Activated naive CD4-positive, alpha-beta T cell treated with anti-CD3 and anti-CD28 coated beads, Interleukin-2, amount 50 U/mL, for 72 hours (primary cell): ENCODE measurements at regions not wholly inside any gene's neighbourhood (a gene's known extent, or its start where the extent isn't known, plus 50 kb on each side); places are given as distances from the start of the nearest gene placed in this dataset.
"Not testable (repeated sequence)": the region's sequence is repeated elsewhere in the genome, so short reads cannot be mapped to it uniquely, and the experiment has no call there.

Source experiments
- ATAC-seq, 2 donors: fragments of 150-1000 bp; cut with Tn5 transposase; 2 replicates each; pipeline ENCODE4 v1.10.0; 2021; ENCODE audit warnings: mild to moderate bottlenecking in 2 of 2, moderate library complexity in 2 of 2
- DNase-seq, 2 donors: peaks; one replicate each; pipeline ENCODE4 v3.0.0; 2021 to 2022; ENCODE audit warnings: low spot score in 2 of 2
- H3K27ac Mint-ChIP-seq, 2 donors: one replicate each; pipeline ENCODE4 v1.8.0; 2022; ENCODE audit warnings: mild to moderate bottlenecking in 2 of 2, mixed read lengths in 2 of 2
- H3K36me3 Mint-ChIP-seq, 2 donors: one replicate each; pipeline ENCODE4 v1.8.0; 2022; ENCODE audit warnings: mixed read lengths in 2 of 2
- H3K9me3 Mint-ChIP-seq, 2 donors: one replicate each; pipeline ENCODE4 v1.8.0; 2022; ENCODE audit warnings: mixed read lengths in 2 of 2

- H3K36me3 Mint-ChIP-seq, DNase-seq, ATAC-seq, H3K9me3 Mint-ChIP-seq, H3K27ac Mint-ChIP-seq: not testable (repeated sequence)
Observed at GRCh38 chr10:22467393-22467792, 122.1 kb downstream of the SPAG6 start.

DNA sequence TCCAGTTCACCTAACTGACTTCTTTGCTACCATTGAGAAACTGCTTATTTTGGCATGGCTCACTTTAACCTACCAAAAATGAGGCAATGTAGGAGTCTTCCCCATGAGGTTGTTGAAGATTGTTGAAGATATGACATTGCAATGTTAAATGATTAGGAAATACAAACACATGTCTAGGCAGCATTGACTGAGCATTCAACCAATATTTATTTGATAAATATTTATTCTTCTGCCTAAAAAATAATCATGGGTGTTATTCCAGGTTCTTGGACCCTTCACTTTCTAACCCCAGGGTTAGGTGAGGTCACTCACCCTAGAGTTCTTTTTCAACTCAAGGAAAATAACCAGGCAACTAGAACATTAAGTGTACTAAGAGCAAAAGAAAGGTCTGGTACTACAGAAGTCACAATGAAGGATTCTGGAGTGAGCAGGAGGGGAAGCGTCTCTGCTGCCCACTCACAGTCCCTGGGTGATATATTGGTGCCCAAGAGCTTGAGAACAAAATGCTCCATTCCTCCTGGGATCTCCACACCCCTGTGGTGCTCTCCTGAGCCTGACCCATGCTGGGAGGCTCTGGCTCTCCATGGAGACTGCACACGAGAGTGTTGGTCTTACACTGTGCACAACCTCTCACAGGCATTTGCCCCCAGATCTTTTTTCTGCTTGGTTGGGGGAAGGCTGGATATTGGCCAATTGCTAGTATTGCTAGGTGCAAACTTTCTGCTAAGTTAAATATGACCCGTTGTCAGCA is 123.4 kb downstream of the SPAG6 start:
- ATAC-seq (no peak), DNase-seq (no peak)
- Mint-ChIP-seq H3K27ac (no peak overlapping the region), H3K9me3 (no peaks in the 10 kb centered on the region), H3K36me3 (no peaks in the 10 kb centered on the region)

DNA sequence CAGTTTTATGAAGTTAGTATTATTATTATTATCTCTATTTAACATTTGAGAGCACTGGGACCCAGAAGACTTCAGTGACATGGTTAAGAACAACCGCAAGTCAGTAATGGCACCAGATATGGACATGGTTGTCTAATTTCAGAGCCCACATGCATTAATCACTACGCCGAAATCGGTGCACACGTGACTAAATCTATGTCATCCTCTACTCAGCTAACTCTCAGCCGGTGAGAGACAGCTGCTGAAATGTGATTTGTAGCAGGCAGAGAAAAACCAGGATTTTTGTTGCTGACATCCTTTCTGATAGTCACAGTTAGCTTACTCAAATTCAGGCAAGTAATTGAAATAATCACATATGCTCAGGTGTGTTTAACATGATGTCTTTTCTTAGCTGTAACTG is 127.7 kb downstream of the SPAG6 start:
- Mint-ChIP-seq H3K36me3 (peaks cover 5 to 7% of the 10 kb centered on the region in 2 donors), H3K27ac (no peak overlapping the region), H3K9me3 (no peaks in the 10 kb centered on the region)
- ATAC-seq, result no peak
- no peak for DNase-seq

- H3K9me3 Mint-ChIP-seq, result no peaks in the 10 kb centered on the region
- peaks cover 5 to 7% of the 10 kb centered on the region in 2 donors for H3K36me3 Mint-ChIP-seq
- ATAC-seq (no peak), DNase-seq (no peak)
- no peak overlapping the region for H3K27ac Mint-ChIP-seq
Observed at GRCh38 chr10:22473459-22473858, 128.2 kb downstream of the SPAG6 start.

DNA sequence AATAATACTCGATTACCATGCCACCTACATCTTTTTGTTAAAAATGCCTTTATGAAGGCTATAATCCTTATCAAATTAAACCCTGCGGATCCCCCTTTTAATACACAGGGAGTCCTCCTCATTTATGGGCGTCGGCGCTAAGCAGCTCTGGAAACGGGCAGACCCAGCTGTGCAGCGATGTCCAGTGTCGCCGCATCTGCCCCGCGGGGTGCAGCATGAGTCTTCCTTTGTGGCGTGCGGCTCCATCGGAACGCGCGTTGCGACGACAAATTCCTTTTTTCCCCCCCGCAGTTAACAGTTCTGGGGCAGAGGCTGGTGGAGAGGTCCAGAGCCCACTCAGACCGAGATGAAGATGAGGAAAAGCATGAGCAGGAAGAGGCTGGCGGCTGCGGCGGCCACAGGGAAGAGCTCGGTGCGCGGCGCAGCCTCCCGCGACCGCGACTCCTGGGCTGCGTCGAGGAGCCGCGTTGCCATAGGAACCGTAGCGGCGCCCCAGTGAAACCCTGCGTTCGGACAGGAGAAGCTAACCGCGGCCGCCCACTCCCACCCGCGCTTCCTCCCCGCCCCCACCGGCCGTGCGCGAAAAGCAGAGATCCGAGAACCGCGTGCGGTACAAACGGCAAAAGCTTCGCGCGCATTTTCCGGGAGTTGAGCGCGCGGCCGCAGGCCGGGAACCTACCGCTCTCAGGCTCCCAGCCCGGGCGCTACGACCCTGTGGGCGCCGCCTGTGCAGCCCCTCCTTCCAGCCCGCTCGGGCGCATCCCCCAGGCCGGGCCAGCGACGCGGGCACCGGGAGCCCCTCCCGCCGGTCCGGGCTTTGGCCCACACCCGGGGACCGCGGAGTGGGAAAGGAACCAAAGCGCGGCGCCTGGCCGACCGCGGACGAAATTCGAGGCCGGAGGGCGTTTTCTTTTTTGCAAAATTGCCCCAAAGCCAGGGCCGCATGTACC is 130.6 kb downstream of the SPAG6 start:
- ATAC-seq (peak; percentile 69), DNase-seq (peak in 1 of 2 donors; percentile 35)
- Mint-ChIP-seq H3K9me3 (no peaks in the 10 kb centered on the region), H3K36me3 (peaks cover 5 to 7% of the 10 kb centered on the region in 2 donors), H3K27ac (peak overlapping the region in 1 of 2 donors; percentile 84)

DNA sequence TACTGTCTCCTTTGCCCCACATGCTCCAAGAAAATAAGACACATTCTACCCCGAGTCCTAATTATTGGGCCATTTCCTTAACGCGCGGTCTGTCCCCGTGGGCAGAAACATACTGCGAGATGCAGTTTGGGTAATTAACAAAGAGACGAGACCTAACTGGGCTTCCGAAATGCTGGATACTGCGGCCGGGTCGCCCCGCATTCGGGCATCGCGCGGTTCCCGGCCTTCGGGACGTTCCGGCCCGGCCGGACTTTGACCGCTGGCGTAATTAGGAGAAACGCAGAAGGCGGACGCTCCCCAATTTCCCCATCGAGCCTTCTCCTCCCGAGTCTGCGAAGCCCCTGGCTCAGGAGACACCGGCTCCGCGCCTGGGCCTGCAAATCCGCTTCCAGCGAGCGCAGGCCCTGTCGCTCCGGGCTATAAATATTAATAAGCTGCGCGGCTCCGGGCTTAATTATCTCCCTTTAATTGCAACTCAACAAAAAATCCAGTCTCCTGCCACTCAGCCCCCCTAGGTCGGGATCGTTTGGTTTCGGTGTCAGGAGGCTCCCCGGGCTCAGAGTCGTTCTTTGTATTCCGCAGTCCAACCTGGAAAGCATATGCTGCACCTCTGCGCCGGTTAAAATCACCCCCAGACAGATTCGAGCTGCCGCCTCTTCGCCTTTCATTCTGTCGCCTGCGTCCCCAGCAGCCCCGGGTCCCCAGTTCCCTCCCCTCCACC is 131.5 kb downstream of the SPAG6 start:
- H3K36me3 Mint-ChIP-seq, result peaks cover 5 to 7% of the 10 kb centered on the region in 2 donors
- H3K9me3 Mint-ChIP-seq, result no peaks in the 10 kb centered on the region
- H3K27ac Mint-ChIP-seq, result no peak overlapping the region
- ATAC-seq (no peak), DNase-seq (no peak)

DNA sequence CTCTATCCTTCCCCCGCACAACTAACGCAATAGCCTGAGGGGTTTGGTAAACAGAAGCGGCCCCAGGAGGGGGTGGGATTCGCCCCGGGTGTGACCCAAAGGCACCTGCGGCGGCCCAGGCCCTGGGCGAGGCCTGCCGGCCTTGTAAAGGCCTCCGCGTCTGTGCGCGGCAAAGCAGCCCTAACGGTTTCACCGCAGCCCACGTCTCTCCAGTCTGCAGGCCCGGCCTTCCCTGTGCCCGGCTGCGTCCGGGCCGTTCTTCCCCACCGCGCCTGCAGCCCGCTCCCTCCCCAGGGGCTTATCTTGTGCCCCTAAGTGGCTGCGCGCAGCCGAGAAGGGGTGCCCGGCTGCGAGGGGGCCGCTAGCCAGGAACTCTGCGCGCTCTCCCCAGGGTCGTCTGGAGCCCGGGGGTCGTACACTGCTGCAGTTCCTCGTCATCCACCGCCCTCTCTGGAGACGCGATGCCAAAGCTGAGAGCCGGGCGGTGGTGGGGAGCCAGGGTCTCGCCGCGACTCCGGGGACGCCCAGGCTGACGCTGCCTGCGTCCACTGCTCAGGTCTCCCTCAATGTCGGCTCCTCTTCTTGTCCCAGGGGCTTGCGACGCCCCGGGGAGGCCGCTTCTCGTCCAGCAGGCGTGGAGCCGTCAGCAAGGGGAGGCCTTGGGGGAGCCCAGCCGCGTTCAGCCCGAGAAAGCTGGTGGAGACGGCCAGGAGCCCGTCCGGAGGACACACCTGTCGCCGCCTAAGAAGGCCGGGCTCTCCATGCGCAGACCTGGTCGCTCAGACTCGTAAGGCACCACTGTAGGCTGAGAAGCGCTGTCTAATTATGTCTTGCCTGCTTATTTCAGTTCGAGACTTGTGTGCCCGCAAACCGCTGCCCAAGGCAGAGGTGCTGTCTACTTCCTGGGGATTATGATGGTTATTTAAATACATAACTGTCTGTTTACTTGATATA is 132.3 kb downstream of the SPAG6 start:
- no peak for DNase-seq
- Mint-ChIP-seq H3K27ac (no peak overlapping the region), H3K36me3 (peaks cover 5 to 7% of the 10 kb centered on the region in 2 donors), H3K9me3 (no peaks in the 10 kb centered on the region)
- ATAC-seq, result no peak

DNA sequence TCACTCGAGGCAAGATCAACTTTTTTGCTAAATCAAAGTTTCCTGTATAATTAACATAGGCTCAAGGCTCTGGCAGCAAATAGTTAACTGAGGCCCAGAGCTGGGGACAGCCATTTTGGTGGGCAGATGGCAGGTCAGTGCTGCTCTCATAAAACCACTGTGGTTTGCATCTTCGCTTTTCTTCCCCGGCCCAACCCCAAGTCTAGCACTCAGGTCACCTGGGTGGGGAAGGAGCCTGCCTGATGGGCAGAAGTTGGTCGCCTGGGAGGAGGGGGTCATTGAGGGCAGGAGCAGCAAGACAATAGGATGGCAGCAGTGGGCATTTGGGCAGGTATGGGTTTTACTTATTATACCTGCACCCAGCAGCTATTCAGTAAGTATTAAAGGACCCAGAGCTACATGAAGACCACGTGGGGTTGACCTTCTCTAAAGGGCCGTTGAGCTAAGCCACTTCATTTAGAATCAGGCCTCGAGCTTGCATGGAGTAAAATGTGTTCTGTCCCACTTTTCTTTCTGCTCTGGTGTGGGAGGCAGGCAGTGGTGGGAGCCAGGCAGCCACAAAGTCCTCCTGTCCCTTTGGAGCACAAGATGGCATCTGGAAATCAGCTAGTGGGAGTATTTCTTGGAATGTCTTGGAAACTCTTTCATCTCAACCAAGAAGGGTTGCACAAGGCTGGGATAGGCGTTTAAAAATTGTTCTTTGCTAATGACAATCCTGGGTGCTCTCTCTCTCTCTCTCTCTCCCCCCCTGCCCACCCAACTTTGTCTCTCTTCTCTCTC is 133.4 kb downstream of the SPAG6 start:
- DNase-seq (no peak), ATAC-seq (no peak)
- Mint-ChIP-seq H3K27ac (no peak overlapping the region), H3K9me3 (no peaks in the 10 kb centered on the region), H3K36me3 (peaks cover 5 to 7% of the 10 kb centered on the region in 2 donors)

- ATAC-seq (no peak), DNase-seq (no peak)
- Mint-ChIP-seq H3K27ac (no peak overlapping the region), H3K36me3 (peaks cover 5 to 7% of the 10 kb centered on the region in 2 donors), H3K9me3 (no peaks in the 10 kb centered on the region)
Observed at GRCh38 chr10:22479419-22479818, 134.1 kb downstream of the SPAG6 start.

GRCh38 chr10:22481106-22481505 is 135.8 kb downstream of the SPAG6 start:
- no peak overlapping the region for H3K27ac Mint-ChIP-seq
- DNase-seq (no peak), ATAC-seq (no peak)
- peaks cover 0 to 5% of the 10 kb centered on the region in 2 donors for H3K36me3 Mint-ChIP-seq
- H3K9me3 Mint-ChIP-seq, result no peaks in the 10 kb centered on the region

DNA sequence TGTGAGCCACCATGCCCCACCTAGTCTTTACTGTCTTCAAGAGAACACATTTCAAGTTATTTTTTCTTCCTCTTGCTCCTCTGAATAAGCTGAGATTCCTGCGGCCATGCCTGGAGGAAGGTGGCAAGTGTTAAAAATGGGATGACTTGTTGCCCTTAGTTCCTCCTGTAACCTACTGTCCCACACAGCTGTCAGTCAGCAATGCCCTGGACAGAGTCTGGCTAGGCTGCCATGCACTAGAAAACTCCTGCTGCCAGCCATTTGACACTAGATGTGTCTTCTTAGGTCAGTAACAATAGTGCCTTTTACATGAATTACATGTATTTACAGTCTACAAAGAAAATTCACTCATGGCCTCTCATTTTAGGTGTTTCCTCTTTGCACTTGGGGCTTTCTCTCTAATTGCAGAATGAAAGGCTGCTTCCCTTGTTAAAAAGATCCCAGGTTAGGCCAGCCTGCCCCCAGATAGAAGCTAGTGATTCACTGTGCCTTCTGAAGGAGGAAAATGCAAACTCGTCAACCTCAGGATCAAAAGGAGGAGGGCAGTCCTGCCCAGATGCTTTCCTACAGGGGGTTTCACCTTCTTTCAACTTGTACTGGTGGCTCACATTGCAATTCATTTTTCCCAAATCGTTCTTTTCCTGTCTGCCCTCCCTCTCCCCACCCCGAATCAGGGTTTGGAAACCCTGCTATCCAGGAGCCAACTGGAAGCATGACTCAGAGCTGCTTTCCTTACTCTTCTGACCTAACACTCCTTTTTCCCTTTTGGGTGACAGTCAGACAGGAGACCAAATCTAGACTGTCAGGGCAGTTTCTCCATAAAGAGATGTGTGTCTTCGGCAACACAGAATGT is 136.6 kb downstream of the SPAG6 start:
- ATAC-seq, result no peak
- Mint-ChIP-seq H3K9me3 (no peaks in the 10 kb centered on the region), H3K36me3 (peaks cover 0 to under 1% of the 10 kb centered on the region in 2 donors), H3K27ac (no peak overlapping the region)
- no peak for DNase-seq

GRCh38 chr10:22483132-22483531 is 137.8 kb downstream of the SPAG6 start:
- DNase-seq, result no peak
- Mint-ChIP-seq H3K36me3 (no peaks in the 10 kb centered on the region), H3K9me3 (no peaks in the 10 kb centered on the region), H3K27ac (no peak overlapping the region)
- ATAC-seq, result no peak
